Transverse colon (tissue), 4 donors: ENCODE measurements at regions not wholly inside any gene's neighbourhood (a gene's known extent, or its start where the extent isn't known, plus 50 kb on each side); places are given as distances from the start of the nearest gene placed in this dataset.
"Not testable (repeated sequence)": the region's sequence is repeated elsewhere in the genome, so short reads cannot be mapped to it uniquely, and the experiment has no call there.

Experiments
- DNase-seq: peaks from one replicate; pipeline ENCODE4 v3.0.0-alpha.2; 2019
- H3K27ac ChIP-seq, 4 donors: fragments of 200-600 bp; sonication (generic); 2 replicates each; pipeline ENCODE4 v1.5.1; 2016 to 2018; ENCODE audit warnings: inconsistent platforms in 4 of 4
- H3K27me3 ChIP-seq: fragments of 200-600 bp; sonication (generic); 2 replicates; pipeline ENCODE4 v1.5.1; 2017; ENCODE audit warnings: inconsistent platforms
- H3K36me3 ChIP-seq, 4 donors: fragments of 200-600 bp; sonication (generic); 2 replicates each; pipeline ENCODE4 v1.5.1; 2017 to 2019; ENCODE audit warnings: inconsistent platforms in 4 of 4
- H3K4me1 ChIP-seq, 4 donors: fragments of 200-600 bp; sonication (generic); 2 replicates each; pipeline ENCODE4 v1.5.1; 2017 to 2020; ENCODE audit warnings: inconsistent platforms in 4 of 4
- H3K4me3 ChIP-seq, 4 donors: fragments of 200-600 bp; sonication (generic); 1 replicate in 1 of 4; 2 replicates in 3 of 4; pipeline versions ENCODE4 v1.5.1 to v1.6.1; 2017 to 2019; ENCODE audit warnings: inconsistent platforms in 4 of 4
- H3K9me3 ChIP-seq, 2 donors: fragments of 200-600 bp; sonication (generic); 2 replicates each; pipeline ENCODE4 v1.5.1; 2017 to 2019; ENCODE audit warnings: inconsistent platforms in 2 of 2
- CTCF ChIP-seq, 5 experiments: fragments of 200-600 bp in 3 of 5; fragments of 450-650 bp in 2 of 5; sonication (generic) in 3 of 5; IDR thresholded peaks; 1 replicate in 2 of 5; 2 replicates in 3 of 5; pipeline ENCODE4 v1.5.1; 2016 to 2017; ENCODE audit warnings: antibody characterized with exemption in 5 of 5, inconsistent platforms in 3 of 5, mild to moderate bottlenecking in 2 of 5, moderate library complexity in 1 of 5
- EP300 ChIP-seq: sonication (generic); formaldehyde crosslinking; IDR thresholded peaks from one replicate; pipeline ENCODE4 v1.6.1; 2017; ENCODE audit warnings: antibody characterized with exemption, low read depth
- POLR2A ChIP-seq: fragments of 450-650 bp; IDR thresholded peaks from one replicate; pipeline ENCODE4 v1.6.1; 2016; ENCODE audit warnings: antibody characterized with exemption, mild to moderate bottlenecking, moderate library complexity
- POLR2AphosphoS5 ChIP-seq, 3 donors: sonication (generic); formaldehyde crosslinking; IDR thresholded peaks; one replicate each; pipeline ENCODE4 v1.6.1; 2016; ENCODE audit warnings: antibody characterized with exemption in 3 of 3
- WGBS, 2 donors: methylation state at CpG; one replicate each; pipeline ENCODE4 v1.1.5; 2018; ENCODE audit warnings: low coverage in 1 of 2; 5-methylcytosine and 5-hydroxymethylcytosine counted together
- in situ Hi-C, 4 donors: fragments of 200-750 bp; cut with MboI; loops; one replicate each; pipeline versions ENCODE4 v1.15.0 to v1.15.1; 2017; ENCODE audit warnings: low sequenced_read_pairs in 3 of 4, low pct_ligation_motif_present in 1 of 4, low pct_unique_long_range_greater_than_20kb in 1 of 4
- intact Hi-C: fragments of 100-400 bp; cut with DNase I; formaldehyde crosslinking; loops from one replicate; pipeline ENCODE4 v1.15.1; 2023; ENCODE audit warnings: low total_unique reads

- no peaks in the 10 kb centered on the region for H3K36me3 ChIP-seq
- no peak for DNase-seq
- in situ Hi-C loops (no loop called here), intact Hi-C loops (no loop called here)
- H3K4me1 ChIP-seq: no peaks in the 10 kb centered on the region
- H3K27ac ChIP-seq: no peak overlapping the region
- H3K4me3 ChIP-seq: no peak overlapping the region
- no peaks in the 10 kb centered on the region for H3K27me3 ChIP-seq
- TF ChIP-seq POLR2A (no peak), CTCF (IDR thresholded peaks at IDR 0.05) (no peak), EP300 (no peak)
- no peaks in the 10 kb centered on the region for H3K9me3 ChIP-seq
- 80% methylated on average over 2 to 4 of the region's 4 CpGs for WGBS, 2 donors
Observed at GRCh38 chr18:71301596-71301995, 1012.8 kb downstream of the SOCS6 start.

GRCh38 chr18:71294201-71294600, 1005.4 kb downstream of the SOCS6 start:
- H3K9me3 ChIP-seq, H3K36me3 ChIP-seq, in situ Hi-C loops, DNase-seq, intact Hi-C loops, H3K4me3 ChIP-seq, H3K4me1 ChIP-seq, H3K27ac ChIP-seq, H3K27me3 ChIP-seq: not testable (repeated sequence)
- WGBS, 2 donors: 71 to 79% methylated on average over 3 of the region's 3 CpGs

- Histone ChIP-seq H3K27ac (no peak overlapping the region), H3K27me3 (no peaks in the 10 kb centered on the region), H3K9me3 (no peaks in the 10 kb centered on the region), H3K4me1 (no peaks in the 10 kb centered on the region), H3K4me3 (no peak overlapping the region), H3K36me3 (no peaks in the 10 kb centered on the region)
- intact Hi-C loops (no loop called here), in situ Hi-C loops (no loop called here)
- DNase-seq: no peak
- no peak for TF ChIP-seq POLR2A
- TF ChIP-seq POLR2AphosphoS5 (IDR thresholded peaks at IDR 0.05): no peak
- no peak for TF ChIP-seq CTCF (IDR thresholded peaks at IDR 0.05)
- TF ChIP-seq EP300: no peak
Observed at GRCh38 chr18:71293322-71293721, 1004.5 kb downstream of the SOCS6 start.

GRCh38 chr18:71287268-71287667, 998.4 kb downstream of the SOCS6 start:
- in situ Hi-C loops: no loop called here
- WGBS, 2 donors: 24 to 60% methylated on average over 2 of the region's 2 CpGs

More at GRCh38 chr18:71287268-71287667, 998.4 kb downstream of the SOCS6 start:
- H3K36me3 ChIP-seq: no peaks in the 10 kb centered on the region
- no peaks in the 10 kb centered on the region for H3K9me3 ChIP-seq
- H3K4me1 ChIP-seq: no peaks in the 10 kb centered on the region
- no peak overlapping the region for H3K4me3 ChIP-seq
- intact Hi-C loops: no loop called here
- no peak for TF ChIP-seq POLR2A
- TF ChIP-seq EP300: no peak
- no peak for TF ChIP-seq CTCF (IDR thresholded peaks at IDR 0.05)
- no peaks in the 10 kb centered on the region for H3K27me3 ChIP-seq
- no peak overlapping the region for H3K27ac ChIP-seq
- DNase-seq: no peak
